CD4-positive, alpha-beta T cell treated with Interleukin-4 for 1 hour (primary cell): ENCODE measurements at regions not wholly inside any gene's neighbourhood (a gene's known extent, or its start where the extent isn't known, plus 50 kb on each side); places are given as distances from the start of the nearest gene placed in this dataset.
"Not testable (repeated sequence)": the region's sequence is repeated elsewhere in the genome, so short reads cannot be mapped to it uniquely, and the experiment has no call there.

ENCODE experiments used
- DNase-seq, 2 donors: peaks; one replicate each; pipeline ENCODE4 v3.0.0-alpha.2; 2020 to 2022

DNA sequence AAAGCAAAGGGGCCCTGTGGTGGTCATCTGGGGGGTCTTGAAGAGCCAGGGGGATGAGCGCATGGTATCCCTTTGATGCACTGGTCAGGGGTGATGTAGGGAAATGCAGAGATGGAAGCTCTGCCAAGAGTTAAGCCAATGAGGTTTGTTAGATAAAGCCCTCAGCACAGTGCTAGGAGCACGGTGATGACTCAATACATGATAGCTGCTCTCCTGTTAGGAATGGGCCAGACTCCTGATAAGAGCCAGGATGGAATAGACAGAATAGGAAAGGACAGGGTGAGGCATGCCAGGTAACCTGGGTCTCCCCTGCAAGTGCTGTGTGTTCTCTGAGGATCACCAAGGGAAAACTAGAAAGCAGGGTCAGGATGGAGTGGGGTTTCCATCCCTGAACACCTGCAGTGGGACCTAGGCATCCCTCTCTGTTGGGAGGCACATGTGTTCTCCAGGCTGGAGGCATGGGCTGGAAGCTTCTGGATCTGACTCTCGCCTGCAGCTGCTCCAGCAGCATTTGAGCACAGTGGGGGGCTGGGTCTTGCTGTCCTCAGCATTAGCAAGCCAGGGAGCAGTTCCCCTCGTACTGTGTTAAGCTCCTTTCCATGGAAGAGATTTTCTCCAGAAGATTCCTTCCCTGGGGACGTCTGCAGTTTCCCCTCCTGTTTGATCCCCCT, 71.8 kb upstream of the TIAM2 start:
- no peak for DNase-seq

DNA sequence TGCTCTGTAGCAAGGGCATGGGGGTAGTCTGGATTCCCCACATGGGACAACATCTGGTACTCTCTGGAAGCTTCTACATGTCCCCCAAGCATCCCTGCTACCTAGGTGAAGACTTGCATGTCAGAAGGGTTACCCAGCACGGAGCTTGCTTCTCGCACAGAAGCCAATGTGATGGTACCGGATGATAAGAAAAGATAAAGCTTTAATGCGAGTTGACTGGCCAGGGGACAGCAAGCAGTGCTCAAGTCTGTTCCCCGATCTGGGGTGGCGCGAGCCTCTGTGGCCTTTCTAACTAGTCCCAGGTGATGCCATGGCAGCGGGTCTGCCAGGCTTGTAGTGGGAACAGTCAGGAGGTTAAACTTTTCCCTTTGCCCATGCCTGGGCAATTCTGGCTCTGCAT, 70.0 kb upstream of the TIAM2 start:
- DNase-seq: no peak

DNA sequence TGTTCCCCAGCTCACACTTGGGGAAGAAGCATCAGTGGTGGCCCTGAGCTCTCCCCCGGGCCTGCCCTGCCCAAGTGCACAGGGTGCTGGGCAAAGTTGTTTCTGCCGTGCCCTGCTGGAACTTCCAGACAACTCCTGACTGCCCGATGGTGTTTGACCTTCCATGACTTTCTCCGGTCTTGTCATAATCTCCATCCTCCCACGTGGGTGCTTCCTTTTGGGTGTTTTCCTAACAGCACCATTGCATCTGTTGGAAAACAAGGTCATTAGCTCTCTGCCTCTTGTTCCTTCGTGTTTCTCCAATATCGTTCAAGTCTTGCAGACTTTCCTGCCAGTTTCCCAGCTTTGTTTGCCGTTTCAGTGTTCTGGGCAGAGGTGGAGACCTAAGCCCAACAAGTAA, 68.7 kb upstream of the TIAM2 start:
- no peak for DNase-seq

- DNase-seq: peak; percentile 43 to 65
These were observed 66.7 kb upstream of the TIAM2 start for GRCh38 chr6:154928325-154928922.

- no peak for DNase-seq
These were observed 64.7 kb upstream of the TIAM2 start for GRCh38 chr6:154930451-154930851.

DNA sequence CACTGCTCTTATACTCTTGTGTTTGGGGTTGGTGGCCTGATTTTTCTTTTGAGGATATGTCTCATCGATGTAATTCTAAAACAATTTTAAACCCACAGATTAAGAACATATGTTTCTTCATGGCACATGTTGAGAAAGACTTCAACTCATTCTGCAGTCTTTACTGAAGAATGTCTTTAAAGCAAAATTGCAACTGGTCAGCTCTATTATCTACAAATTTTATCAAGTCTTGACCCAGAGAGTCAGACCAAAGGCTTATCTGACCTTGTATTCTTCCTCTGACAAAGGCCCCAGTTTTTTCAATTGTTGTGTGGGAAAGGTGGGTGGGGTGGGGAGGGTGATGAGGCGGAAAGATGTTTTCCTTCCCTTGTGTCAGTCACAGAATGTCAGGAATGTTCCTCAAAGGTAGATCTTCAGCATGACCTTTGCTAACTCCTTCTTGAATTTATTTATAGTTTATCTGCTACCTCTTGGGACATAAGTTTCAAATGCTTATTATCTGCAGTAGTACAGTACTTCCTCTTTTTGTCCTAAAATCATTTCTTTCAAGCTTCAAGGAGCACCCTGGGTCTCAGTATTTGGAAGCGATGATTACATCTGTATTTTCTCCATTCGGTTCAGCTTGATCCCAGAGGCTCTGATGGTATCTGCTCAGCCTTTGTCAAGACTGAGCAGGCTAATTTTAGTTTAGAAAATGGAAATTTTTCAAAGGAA, 63.2 kb upstream of the TIAM2 start:
- DNase-seq: no peak

- no peak for DNase-seq
These were observed 62.5 kb upstream of the TIAM2 start for GRCh38 chr6:154932515-154933027.

GRCh38 chr6:154933181-154933827, 61.8 kb upstream of the TIAM2 start:
- no peak for DNase-seq

DNA sequence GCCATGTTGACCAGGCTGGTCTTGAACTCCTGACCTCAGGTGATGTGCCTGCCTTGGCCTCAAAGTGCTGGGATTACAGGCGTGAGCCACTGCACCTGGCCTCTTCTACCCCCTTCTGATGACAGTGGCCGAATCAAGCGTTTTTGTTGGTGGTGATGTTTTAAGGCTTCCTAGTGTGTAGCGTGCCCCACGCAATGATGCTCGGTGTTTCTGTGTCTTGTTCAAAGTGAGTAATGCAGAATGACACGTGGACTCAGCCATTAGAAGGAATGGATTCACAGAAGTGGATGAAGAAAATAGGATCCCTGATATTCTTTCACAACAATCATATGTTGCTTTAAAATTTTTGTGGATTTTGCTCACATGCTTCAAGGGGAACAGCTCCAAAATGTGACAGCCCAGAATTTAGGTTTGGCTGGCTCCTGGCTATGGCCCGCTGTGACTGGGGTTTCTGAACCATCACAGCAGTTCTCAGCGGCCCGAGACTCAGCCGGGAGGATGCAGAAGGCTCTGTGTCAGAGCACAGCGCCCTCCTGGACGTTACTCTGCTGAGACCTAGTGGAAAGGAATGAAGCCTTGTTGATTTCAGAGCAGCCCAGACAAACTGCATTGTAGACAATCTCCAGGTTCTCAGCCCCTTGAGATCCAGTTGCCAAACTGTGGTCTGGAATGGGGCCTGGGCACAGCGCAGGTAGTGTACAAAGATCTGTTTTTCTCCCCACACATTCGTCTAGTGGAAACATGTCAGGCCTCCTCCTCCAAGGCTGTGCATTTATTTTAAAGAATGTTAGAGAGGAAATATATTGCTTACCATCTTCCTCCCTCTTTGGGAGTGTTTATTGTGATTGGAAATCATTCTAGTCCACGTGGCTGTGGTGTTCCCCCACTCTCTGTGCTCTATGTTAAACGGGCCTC, 57.6 kb upstream of the TIAM2 start:
- no peak for DNase-seq

DNA sequence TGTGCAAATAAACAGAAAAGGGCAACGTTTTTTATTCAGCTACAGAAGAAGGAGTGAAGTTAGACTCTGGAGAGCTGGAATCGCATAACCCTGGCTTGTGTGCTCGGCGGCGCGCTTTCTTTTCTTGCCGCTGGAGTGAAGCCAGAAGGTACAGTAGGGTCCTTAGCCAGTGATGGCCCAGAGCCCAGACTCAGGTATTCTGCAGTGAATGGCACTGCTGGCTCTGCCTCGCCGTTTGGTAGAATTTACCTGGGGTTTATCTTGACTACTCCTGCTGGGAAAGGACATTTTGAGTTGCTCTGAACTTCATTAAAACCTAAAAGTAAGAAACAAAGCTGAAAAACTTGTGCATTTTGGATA, 56.9 kb upstream of the TIAM2 start:
- no peak for DNase-seq

DNA sequence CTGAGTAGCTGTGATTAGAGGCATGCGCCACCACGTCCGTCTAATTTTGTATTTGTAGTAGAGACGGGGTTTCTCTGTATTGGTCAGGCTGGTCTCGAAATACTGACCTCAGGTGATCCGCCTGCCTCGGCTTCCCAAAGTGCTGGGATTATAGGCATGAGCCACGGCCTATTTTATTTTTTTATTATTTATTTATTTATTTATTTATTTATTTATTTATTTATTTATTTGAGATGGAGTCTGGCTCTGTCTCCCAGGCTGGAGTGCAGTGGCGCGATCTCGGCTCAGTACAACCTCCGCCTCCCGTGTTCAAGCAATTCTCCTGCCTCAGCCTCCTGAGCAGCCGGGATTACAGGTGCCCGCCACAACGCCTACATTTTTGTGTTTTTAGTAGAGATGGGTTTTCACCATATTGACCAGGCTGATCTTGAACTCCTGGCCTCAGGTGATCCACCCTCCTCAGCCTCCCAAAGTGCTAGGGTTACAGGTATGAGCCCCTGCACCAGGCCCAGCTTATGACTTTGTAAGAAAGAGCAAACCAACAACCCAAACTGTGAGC, 56.3 kb upstream of the TIAM2 start:
- DNase-seq: not testable (repeated sequence)

DNA sequence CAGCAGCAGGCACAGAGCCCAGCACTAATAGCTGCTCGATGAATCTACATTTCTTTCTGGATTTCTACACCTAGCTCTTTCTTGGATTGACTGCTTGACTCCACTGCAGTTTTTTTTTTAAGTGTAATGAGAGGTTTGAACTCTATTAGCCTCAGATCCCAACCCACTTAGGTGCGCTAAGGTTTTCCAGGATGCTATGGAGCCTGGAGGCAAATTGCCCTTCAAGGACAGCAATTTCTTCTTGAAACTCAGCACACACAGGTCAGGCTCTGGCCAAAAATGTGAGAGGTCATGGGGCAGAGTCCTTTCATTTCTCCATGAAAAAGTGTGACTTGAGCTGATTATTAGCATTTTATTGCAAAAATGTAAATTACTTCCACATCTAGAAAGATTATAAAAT, 52.3 kb upstream of the TIAM2 start:
- no peak for DNase-seq

DNA sequence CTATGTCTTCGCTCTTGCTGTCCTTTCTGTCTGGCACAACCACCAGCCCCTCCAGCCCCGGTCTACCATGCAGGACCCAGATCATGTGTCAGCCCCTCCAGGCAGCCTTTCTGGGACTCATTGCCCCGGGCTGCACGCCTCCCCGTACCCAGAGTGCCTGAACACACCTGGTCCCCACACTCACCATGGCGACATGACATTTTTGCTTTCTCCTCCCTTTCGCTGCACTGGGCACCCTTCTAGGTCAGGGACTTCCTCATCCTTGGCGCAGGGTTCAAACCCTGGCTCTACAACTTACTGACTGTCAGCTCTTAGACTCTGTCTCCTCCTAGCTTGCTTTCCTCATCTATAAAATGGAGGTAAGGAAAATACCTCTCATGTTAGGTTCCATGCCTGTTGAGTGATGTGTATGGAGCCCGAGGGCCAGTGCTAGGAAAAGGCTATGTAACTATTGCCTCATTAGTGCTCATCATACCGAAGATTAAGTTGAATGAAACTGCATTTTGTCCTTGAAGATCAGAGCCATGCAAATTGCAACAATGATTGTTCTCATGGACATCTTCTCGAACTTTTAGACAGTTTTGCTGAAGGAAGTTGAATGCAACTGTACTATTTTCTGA, 49.7 kb upstream of the TIAM2 start:
- no peak for DNase-seq
